ENCODE measurements at regions not wholly inside any gene's neighbourhood (a gene's known extent, or its start where the extent isn't known, plus 50 kb on each side); places are given as distances from the start of the nearest gene placed in this dataset.
"Not testable (repeated sequence)": the region's sequence is repeated elsewhere in the genome, so short reads cannot be mapped to it uniquely, and the experiment has no call there.

DNA sequence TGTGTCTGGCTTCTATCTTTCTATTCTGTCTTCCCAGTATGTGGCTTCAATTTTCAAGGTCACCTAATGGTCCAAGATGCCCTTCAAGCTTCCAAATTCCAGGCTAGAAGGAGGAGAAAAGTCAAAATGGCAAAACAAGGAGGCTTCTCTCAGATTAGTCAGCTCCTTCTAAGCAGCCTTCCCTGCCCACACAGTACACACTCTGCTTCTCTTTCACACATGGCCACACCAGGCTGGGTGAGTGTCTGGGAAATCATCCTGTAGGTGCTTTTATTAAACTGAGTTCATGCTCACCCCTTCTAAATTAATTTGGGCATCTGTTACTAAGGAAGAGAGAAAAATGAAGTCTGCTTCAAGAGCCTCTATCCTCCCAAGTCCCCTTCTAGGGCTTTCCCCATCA, 277.2 kb upstream of the MGAT5 start:
- no peak for DNase-seq (ENCODE audit: low spot score)
- intact Hi-C loops (cut with DNase I): no loop called here

- DNase-seq (ENCODE audit: low spot score): no peak
- intact Hi-C loops (cut with DNase I): no loop called here
Observed at GRCh38 chr2:133977405-133977804, 276.5 kb upstream of the MGAT5 start.

GRCh38 chr2:133982256-133982655, 271.6 kb upstream of the MGAT5 start:
- intact Hi-C loops (cut with DNase I): loop anchor here (10.0 kb wide), 1 partner anchor 423 kb away; no protein-coding TSS in a partner anchor
- no peak for DNase-seq (ENCODE audit: low spot score)

DNA sequence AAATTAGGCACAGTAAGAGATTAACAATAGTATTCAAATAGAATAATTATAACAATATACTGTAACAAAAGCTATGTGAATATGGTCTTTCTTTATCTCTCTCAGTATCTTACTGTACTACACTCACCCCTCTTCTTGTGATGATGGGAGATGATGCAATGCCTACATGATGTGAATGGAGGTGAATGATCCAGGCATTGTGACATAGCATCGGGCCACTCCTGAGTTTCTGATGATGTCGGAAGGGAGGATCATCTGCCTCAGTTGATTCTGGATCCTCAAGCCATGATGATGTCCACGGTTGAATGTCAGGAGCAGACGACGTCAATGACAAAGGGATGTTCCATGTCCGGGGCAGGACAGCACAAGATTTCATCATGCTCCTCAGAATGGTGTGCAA, 268.3 kb upstream of the MGAT5 start:
- no peak for DNase-seq (ENCODE audit: low spot score)
- intact Hi-C loops (cut with DNase I): loop anchor here (10.0 kb wide), 1 partner anchor 419 kb away; no protein-coding TSS in a partner anchor

DNA sequence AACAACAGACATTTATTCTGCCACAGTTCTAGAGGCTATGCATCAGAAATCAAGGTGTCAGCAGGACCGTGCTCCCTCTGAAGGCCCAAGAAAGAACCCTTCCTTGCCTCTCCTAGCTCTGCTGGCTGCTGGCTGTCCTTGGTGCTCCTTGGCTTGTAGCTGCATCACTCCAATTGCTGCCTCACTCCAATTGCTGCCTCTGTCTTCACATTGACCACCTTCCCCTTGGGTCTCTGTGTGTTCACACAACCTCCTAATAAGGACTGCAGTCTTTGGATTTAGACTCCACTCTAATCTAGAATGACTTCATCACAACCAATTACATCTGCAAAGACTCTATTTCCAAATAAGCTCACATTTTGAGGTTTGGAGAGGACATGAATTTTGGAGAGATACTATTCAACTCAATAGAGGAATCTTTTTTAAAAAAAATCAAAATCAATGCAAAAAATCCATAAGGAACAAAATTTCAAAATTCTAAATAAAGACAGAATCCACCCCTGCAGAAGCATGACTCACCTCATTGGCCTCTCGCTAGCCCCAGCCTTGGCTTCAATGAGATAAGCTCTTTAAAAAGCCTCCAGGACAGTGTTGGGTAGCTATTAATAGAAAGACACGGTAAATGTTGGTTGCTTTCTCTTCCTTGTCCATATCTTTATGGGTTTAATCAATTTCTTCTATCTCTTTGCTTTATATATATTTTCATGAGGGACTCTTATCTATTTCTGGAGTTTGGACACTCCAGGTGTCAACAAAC, 267.6 kb upstream of the MGAT5 start:
- no peak for DNase-seq (ENCODE audit: low spot score)
- intact Hi-C loops (cut with DNase I): loop anchor here (10.0 kb wide), 1 partner anchor 419 kb away; no protein-coding TSS in a partner anchor

GRCh38 chr2:133986881-133987795, 266.7 kb upstream of the MGAT5 start:
- intact Hi-C loops (cut with DNase I): loop anchor here (10.0 kb wide), 1 partner anchor 418 kb away; no protein-coding TSS in a partner anchor
- no peak for DNase-seq (ENCODE audit: low spot score)

DNA sequence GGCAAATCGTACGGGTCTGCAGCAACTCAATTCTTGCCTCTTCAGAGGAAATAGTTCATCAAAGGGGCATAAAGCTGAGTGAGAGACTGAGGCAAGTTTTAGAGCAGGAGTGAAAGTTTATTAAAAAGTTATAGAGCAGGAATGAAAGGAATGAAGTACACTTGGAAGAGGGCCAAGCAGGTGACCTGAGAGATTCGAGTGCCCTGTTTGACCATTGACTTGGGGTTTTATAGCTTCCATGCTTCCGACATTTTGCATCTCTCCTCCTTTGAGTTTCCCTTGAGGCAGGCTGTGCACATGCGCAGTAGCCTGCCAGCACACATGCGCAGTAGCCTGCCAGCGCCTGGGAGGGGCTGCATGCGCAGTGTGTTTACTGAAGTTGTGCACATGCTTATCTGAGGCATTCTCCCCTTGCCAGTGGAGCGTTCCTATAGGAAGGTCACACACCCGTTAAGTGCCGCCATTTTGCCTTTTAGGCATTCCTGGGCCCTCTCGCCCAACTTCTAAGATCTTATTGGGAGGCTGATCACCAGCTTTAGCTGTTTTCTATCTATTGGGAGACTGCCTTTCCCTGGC, 265.5 kb upstream of the MGAT5 start:
- intact Hi-C loops (cut with DNase I): loop anchor here (10.0 kb wide), 1 partner anchor 416 kb away; no protein-coding TSS in a partner anchor
- no peak for DNase-seq (ENCODE audit: low spot score)

DNA sequence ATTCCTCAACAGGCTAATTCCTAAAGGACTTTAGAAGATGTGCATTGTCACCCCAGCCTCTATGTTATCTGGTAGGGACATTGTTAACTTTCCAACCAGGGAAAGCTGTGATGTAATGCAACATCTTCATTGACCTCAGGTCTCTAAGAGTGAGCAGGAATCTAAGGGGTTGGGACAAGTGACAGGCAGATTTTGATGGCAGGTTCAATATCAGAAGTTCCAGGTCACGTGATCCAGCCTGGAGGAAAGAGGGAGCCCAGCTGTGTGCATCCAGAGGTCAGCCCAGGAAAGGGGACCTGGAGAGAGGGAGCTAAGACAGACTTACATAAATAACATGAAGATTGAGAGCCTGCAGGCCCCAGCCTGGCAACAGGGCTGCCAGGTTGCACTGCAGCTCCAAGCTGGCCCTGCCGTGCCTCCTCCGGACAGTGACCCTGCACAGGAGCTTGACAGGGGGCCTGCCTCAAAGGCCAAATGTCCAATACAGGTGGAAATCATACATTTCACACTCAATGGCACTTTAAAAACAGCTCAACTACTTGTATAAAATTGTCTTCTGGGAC, 262.2 kb upstream of the MGAT5 start:
- DNase-seq (ENCODE audit: low spot score): no peak
- intact Hi-C loops (cut with DNase I): loop anchor here (5.0 kb wide), 2 partner anchors 44 to 104 kb away; no protein-coding TSS in a partner anchor

DNA sequence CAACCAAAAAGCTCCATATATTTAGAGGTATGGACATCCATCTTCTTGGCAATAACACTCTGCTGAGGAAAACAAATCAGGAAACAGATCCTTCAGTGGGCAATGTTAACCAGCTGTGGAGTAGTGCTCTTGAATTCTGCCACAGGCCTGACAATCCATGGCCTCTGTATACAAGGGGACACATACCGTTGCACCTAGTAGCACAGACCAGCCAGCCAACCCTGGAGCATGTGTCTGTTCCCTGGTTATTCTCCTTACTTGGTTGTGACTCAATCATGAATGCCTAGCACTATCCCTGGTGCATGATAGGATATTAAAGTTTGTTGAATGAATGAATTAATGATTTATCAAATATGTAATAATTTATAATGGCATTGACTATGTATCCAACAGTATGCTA, 261.4 kb upstream of the MGAT5 start:
- no peak for DNase-seq (ENCODE audit: low spot score)
- intact Hi-C loops (cut with DNase I): loop anchor here (5.0 kb wide), 2 partner anchors 45 to 105 kb away; no protein-coding TSS in a partner anchor

GRCh38 chr2:133993160-133993559, 260.7 kb upstream of the MGAT5 start:
- DNase-seq (ENCODE audit: low spot score): no peak
- intact Hi-C loops (cut with DNase I): loop anchor here (5.0 kb wide), 2 partner anchors 46 to 106 kb away; no protein-coding TSS in a partner anchor

DNA sequence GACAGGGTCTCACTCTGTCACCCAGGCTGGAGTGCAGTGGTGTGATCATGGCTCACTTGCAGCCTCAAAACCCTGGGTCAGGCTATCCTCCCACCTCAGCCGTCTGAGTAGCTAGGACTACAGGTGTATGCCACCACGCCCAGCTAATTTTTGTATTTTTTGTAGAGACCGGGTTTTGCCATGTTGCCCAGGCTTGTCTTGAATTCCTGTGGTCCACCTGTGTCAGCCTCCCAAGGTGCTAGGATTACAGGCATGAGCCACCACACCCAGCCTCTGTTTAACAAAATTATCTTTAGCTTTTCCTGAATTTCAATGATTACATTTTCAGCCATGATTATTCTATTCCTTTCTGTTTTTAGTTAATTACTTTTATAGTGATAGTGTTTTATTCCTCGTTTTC, 255.1 kb upstream of the MGAT5 start:
- intact Hi-C loops (cut with DNase I); DNase-seq (ENCODE audit: low spot score): not testable (repeated sequence)

DNA sequence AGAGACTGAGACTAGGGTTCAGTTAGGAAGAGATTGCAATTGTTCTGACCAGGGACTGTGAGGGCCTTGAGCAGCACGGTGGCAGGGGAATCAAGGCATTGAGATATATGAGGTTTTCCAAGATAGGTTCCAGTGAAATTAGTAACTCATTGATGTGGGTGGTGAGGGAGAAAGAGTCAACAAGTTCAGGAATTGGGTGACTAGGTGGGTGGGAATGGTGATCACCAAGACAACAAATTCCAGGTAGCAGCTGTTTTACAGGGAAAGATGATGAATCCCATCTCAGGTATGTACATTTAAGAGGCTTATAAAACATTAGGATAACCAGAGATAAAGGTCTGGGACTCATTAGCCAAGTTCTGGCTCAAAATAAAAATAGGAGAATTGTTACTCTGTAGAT, 251.5 kb upstream of the MGAT5 start:
- intact Hi-C loops (cut with DNase I): no loop called here

GRCh38 chr2:134002921-134003320, 251.0 kb upstream of the MGAT5 start:
- intact Hi-C loops (cut with DNase I): no loop called here
- DNase-seq (ENCODE audit: low spot score): no peak

More for the DNA sequence above, 251.5 kb upstream of the MGAT5 start:
- no peak for DNase-seq (ENCODE audit: low spot score)

DNA sequence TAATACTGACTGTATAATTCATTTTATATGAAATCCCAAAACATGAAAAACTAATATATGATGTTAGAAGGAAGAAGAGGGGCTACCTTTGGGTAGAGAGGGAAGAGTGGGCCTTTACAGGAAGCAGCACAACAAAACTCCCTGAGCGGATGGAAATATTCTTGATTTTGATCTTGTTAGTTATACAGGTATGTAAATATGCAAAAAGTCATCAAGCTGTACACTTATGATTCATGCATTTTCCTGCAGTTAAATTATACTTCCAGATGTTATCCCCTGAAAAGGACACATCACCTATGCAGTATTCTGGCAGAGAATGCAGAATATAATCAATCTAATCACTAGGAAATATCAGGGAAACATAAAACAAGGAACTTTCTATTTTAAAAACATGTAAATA, 249.4 kb upstream of the MGAT5 start:
- intact Hi-C loops (cut with DNase I): no loop called here
- no peak for DNase-seq (ENCODE audit: low spot score)

DNA sequence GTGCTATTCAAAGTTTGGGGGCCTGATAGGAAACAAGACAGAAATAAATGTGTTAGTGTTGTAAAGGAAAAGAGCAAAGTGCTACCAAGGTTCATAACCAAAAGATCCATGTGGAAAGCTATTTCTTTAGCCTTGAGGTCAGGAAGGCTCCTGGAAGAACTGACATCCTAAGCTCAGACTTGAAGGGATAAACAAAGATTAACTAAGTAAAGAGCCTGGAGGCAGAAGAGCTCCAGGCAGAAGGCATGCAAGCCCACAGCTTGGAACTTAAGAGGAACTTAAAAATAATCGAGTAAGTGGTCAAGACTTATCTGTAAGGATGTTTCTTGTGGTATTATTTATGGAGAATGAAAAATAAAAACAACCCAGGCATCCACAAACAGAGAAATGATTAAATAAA, 245.0 kb upstream of the MGAT5 start:
- intact Hi-C loops (cut with DNase I): no loop called here
- no peak for DNase-seq (ENCODE audit: low spot score)

GRCh38 chr2:134009440-134009839, 244.4 kb upstream of the MGAT5 start:
- no peak for DNase-seq (ENCODE audit: low spot score)
- intact Hi-C loops (cut with DNase I): no loop called here

DNA sequence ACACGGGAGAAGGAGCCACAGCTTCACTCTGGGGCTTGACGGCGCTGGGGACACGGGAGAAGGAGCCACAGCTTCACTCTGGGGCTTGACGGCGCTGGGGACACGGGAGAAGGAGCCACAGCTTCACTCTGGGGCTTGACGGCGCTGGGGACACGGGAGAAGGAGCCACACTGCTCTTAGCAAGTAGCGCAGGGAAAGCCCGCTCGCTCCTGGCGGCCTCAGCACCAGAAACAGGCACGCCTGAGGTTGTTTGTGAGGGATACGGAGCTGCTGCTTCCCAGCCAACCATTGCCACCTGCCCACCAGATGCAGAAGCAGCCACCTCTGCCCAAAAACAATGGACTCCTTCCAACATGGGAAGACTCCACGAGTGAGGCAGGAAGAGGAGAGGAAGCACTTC, 244.0 kb upstream of the MGAT5 start:
- intact Hi-C loops (cut with DNase I): not testable (repeated sequence)

DNA sequence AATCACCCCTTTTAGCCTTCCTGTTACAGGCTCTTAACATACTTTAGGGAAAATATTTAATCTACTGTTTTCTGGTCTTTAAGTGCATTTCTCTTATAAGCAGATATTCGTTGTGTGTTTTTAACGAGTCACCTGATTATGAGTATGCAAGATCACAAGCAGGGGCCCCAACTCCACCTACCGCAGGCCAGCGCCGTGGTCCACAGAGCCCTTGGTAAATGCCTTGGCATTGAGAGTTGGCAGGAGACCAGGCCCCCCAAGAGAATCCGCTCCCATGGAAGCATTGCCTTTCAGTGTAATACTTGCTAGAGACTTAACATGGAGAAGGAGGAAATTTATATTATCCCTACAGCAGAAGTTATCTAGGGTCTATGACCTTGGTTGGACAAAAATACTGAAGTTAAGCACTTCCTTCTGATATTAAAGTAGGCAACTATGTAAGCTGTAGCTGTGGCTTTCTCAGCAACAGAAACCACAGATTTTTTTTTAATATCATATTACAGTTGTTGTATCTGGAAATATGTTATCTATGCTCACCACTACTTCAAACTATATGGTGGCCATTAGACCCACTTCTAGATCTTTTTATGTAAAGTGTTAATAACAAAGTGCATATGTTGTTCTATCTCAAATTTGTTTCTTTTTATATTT, 241.8 kb upstream of the MGAT5 start:
- DNase-seq (ENCODE audit: low spot score): no peak
- intact Hi-C loops (cut with DNase I): no loop called here

More for the DNA sequence above, 244.0 kb upstream of the MGAT5 start:
- not testable (repeated sequence) for DNase-seq (ENCODE audit: low spot score)

Data from cardiac septum (tissue), 1 donor.